Ovary (tissue), 7 donors: ENCODE measurements at regions not wholly inside any gene's neighbourhood (a gene's known extent, or its start where the extent isn't known, plus 50 kb on each side); places are given as distances from the start of the nearest gene placed in this dataset.

Experiments used
- DNase-seq, 5 donors: peaks; one replicate each; pipeline ENCODE4 v3.0.0-alpha.2; 2019 to 2020
- H3K27ac ChIP-seq, 2 donors: fragments of 200-600 bp; one replicate each; pipeline versions ENCODE4 v1.5.1 to v1.8.0; 2019 to 2022
- H3K27me3 ChIP-seq: fragments of 200-600 bp; one replicate; pipeline ENCODE4 v1.8.0; 2022
- H3K36me3 ChIP-seq: fragments of 200-600 bp; sonication (generic); one replicate; pipeline ENCODE4 v1.5.1; 2019
- H3K4me1 ChIP-seq: one replicate; pipeline ENCODE4 v1.8.1; 2013; ENCODE audit warnings: mild to moderate bottlenecking, moderate library complexity; ENCODE audit not compliant: insufficient read depth
- H3K4me3 ChIP-seq: fragments of 200-600 bp; sonication (generic); one replicate; pipeline ENCODE4 v1.5.1; 2017
- H3K9me3 ChIP-seq, 2 donors: fragments of 200-600 bp in 1 of 2; sonication (generic) in 1 of 2; one replicate each; pipeline versions ENCODE4 v1.5.1 to v1.8.1; 2013 to 2019; ENCODE audit warnings: mild to moderate bottlenecking in 1 of 2, moderate library complexity in 1 of 2
- EP300 ChIP-seq: sonication (generic); formaldehyde crosslinking; IDR thresholded peaks from one replicate; pipeline ENCODE4 v1.6.1; 2017; ENCODE audit warnings: antibody characterized with exemption
- POLR2A ChIP-seq: fragments of 450-650 bp; IDR thresholded peaks from one replicate; pipeline ENCODE4 v1.6.1; 2017; ENCODE audit warnings: antibody characterized with exemption, mild to moderate bottlenecking, moderate library complexity
- WGBS, 3 donors: extraction: QIAGEN DNeasy Blood & Tissue Kit in 1 of 3; methylation state at CpG; one replicate each; pipeline versions ENCODE4 v1.1.5 to v1.1.7; 2013 to 2017; 5-methylcytosine and 5-hydroxymethylcytosine counted together
- intact Hi-C, 4 donors: fragments of 100-400 bp; cut with DNase I; formaldehyde crosslinking; loops; one replicate each; pipeline versions ENCODE4 v1.11.0 to v1.15.1; 2022 to 2023
- TF ChIP-seq, protein P1 (sequence below), 3 donors: fragments of 450-650 bp in 2 of 3; fragments of 200-600 bp in 1 of 3; IDR thresholded peaks; one replicate each; pipeline versions ENCODE4 v1.5.1 to v1.8.0; 2016 to 2022; ENCODE audit warnings: antibody characterized with exemption in 3 of 3, mild to moderate bottlenecking in 1 of 3
- donor health status: DM: no; HTN: no; CAD: no; lungs with moderate emphysema.
- donor health status: DM: no; HTN: no; CAD: no.
- donor health status: Bipolar disorder and iron deficiency.
- donor health status: DM: no; HTN: no; CAD: no.
- donor health status: DM: yes; HTN: yes; CAD: no.

DNA sequence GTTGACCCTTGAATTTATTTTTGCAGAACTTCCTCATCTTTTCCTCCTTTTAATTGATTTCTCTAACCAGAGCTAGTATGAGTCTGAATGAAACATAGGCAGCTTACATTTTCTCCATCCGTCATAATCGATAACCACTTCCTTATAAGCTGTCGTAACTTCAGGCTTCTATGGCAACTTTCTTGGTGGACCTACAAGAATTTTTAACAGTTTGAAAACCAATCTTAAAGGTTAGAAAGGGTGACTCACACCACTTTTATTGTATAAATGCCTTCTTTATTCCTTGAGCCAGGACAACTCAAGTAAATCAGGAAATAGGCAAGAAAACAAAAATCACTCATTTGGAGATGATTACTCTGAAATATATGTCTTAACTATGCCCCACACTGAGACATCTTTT lies 105.7 kb upstream of the KL start:
- H3K4me3 ChIP-seq: no peak overlapping the region
- no peak for DNase-seq
- H3K27me3 ChIP-seq: no peaks in the 10 kb centered on the region
- H3K9me3 ChIP-seq: no peaks in the 10 kb centered on the region
- H3K36me3 ChIP-seq: no peaks in the 10 kb centered on the region
- TF ChIP-seq POLR2A (no peak), EP300 (no peak)
- TF ChIP-seq, protein P1, sequence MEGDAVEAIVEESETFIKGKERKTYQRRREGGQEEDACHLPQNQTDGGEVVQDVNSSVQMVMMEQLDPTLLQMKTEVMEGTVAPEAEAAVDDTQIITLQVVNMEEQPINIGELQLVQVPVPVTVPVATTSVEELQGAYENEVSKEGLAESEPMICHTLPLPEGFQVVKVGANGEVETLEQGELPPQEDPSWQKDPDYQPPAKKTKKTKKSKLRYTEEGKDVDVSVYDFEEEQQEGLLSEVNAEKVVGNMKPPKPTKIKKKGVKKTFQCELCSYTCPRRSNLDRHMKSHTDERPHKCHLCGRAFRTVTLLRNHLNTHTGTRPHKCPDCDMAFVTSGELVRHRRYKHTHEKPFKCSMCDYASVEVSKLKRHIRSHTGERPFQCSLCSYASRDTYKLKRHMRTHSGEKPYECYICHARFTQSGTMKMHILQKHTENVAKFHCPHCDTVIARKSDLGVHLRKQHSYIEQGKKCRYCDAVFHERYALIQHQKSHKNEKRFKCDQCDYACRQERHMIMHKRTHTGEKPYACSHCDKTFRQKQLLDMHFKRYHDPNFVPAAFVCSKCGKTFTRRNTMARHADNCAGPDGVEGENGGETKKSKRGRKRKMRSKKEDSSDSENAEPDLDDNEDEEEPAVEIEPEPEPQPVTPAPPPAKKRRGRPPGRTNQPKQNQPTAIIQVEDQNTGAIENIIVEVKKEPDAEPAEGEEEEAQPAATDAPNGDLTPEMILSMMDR (IDR thresholded peaks at IDR 0.05): no peak
- 81 to 86% (median 85%) methylated on average over 3 of the region's 3 CpGs for WGBS, 3 donors
- H3K27ac ChIP-seq: no peak overlapping the region
- peaks cover 1% of the 10 kb centered on the region for H3K4me1 ChIP-seq
- intact Hi-C loops: no loop called here

DNA sequence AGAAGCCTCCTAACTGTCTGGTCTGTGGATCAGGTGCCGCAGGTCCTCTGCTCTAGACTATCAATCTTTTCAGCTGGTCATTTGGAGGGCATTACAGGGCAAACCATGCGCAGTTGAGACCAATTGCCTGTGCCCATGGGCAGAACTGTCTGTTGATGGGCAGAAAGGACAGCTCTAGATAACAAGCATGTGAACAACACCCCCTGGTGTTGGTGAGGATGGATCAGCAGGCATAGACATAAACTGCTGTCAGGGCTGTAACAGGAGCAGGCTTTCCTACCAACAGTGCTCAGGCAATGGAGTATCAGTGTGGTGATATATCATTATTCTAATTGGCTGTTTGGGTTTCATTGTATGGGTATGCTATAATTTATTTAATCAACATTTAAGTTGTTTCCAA lies 104.7 kb upstream of the KL start:
- H3K9me3 ChIP-seq: no peaks in the 10 kb centered on the region
- no peaks in the 10 kb centered on the region for H3K4me1 ChIP-seq
- TF ChIP-seq, protein P1 (IDR thresholded peaks at IDR 0.05): no peak
- TF ChIP-seq EP300 (no peak), POLR2A (no peak)
- no peak for DNase-seq
- H3K27me3 ChIP-seq: no peaks in the 10 kb centered on the region
- intact Hi-C loops: no loop called here
- no peak overlapping the region for H3K27ac ChIP-seq
- H3K36me3 ChIP-seq: no peaks in the 10 kb centered on the region
- 88 to 98% (median 91%) methylated on average over 2 of the region's 2 CpGs for WGBS, 3 donors
- no peak overlapping the region for H3K4me3 ChIP-seq

DNA sequence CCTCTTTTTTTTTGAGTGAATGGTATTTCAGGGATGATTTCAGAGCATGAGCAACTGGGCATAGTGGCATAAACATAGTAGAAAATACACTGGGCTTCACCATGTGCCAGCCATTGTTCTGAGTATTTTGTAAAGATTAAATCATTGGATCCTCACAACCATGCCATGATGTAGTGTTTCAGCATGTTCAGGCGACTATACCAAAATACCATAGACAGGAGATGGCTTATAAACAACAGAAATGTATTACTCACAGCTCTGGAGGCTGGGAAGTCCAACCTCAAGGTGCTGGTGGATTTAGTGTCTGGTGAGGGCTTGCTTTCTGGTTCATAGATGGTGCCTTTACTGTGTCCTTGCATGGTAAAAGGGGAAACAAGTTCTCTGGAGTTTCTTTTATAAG lies 101.5 kb upstream of the KL start:
- no peak overlapping the region for H3K4me3 ChIP-seq

DNA sequence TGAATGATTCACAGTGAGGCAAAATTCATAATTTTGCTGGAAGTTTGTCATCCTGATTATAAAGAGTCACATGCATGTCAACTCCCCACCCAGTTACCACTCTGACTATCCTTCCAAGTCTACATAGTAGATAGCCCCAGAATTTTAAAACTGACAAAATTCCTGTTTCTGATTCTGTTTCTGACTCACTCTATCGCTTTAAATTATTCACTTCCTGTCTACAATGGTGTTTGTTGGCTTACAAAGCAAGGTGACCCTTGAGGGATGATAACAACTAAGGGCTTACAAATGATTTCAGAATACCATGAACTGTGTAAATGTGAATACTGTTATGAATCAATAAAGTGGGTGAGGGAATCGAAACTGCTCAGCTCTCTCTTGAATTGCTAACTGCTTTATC lies 98.7 kb upstream of the KL start:
- intact Hi-C loops: no loop called here
- Histone ChIP-seq H3K4me3 (no peak overlapping the region), H3K9me3 (no peaks in the 10 kb centered on the region), H3K36me3 (no peaks in the 10 kb centered on the region), H3K27ac (no peak overlapping the region), H3K27me3 (no peaks in the 10 kb centered on the region), H3K4me1 (no peaks in the 10 kb centered on the region)
- TF ChIP-seq, protein P1 (IDR thresholded peaks at IDR 0.05): no peak
- no peak for TF ChIP-seq POLR2A
- no peak for TF ChIP-seq EP300
- WGBS, 3 donors: 83 to 85% (median 84%) methylated on average over 2 of the region's 2 CpGs
- no peak for DNase-seq

More for the DNA sequence above, 101.5 kb upstream of the KL start:
- H3K27me3 ChIP-seq: no peaks in the 10 kb centered on the region
- H3K27ac ChIP-seq: no peak overlapping the region
- no peaks in the 10 kb centered on the region for H3K4me1 ChIP-seq
- DNase-seq: no peak
- TF ChIP-seq POLR2A (no peak), EP300 (no peak)
- TF ChIP-seq, protein P1 (IDR thresholded peaks at IDR 0.05): no peak
- H3K9me3 ChIP-seq: no peaks in the 10 kb centered on the region
- intact Hi-C loops: no loop called here
- H3K36me3 ChIP-seq: no peaks in the 10 kb centered on the region
- 77 to 88% (median 80%) methylated on average over 1 of the region's 1 CpG for WGBS, 3 donors

DNA sequence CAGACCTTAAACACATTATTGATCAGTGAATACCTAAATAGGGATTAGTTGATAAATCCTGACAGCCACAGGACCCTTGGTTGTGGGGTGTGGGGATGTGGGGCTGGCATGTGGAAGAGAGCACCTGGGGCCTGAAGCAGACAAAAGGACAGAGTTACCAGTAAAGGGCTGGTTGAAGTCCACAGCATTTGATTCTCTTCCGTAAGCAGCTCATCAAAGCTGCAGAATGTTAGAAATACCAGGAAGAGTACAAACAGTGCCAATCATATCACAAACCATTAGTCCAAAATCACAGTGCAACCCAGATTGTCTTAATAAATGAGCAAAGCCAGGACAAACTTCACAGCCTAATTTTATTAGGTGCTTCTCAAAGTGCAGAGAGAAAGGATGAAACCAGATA lies 92.5 kb upstream of the KL start:
- 93 to 97% (median 93%) methylated on average over 1 of the region's 1 CpG for WGBS, 3 donors
- intact Hi-C loops: no loop called here
- H3K4me1 ChIP-seq: no peaks in the 10 kb centered on the region

More for the DNA sequence above, 92.5 kb upstream of the KL start:
- Histone ChIP-seq H3K27me3 (no peaks in the 10 kb centered on the region), H3K4me3 (no peak overlapping the region), H3K36me3 (no peaks in the 10 kb centered on the region), H3K9me3 (no peaks in the 10 kb centered on the region), H3K27ac (no peak overlapping the region)
- no peak for DNase-seq
- TF ChIP-seq EP300: no peak
- no peak for TF ChIP-seq POLR2A
- TF ChIP-seq, protein P1 (IDR thresholded peaks at IDR 0.05): no peak
